ENCODE measurements at regions not wholly inside any gene's neighbourhood (a gene's known extent, or its start where the extent isn't known, plus 50 kb on each side); places are given as distances from the start of the nearest gene placed in this dataset.

DNA sequence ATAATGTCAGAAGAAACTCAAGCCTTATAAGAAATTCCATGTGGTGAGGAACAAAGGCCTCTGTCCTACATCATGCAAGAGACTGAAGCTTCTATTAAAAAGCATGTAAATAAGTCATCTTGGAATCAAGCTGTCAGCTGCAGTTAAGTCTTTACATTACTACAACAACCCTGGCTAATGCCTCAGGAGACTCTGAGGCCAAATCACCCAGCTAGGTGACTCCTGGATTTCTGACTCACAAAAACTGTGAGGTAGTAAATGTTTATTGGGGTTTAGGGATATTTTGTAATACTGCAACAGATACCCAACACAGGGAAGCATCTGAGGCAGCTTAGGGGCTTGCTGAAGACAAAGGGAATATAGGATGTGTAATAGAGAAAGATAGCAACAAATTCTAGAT lies 89.6 kb downstream of the C11orf87 start (continued):
- TF ChIP-seq, protein P1, sequence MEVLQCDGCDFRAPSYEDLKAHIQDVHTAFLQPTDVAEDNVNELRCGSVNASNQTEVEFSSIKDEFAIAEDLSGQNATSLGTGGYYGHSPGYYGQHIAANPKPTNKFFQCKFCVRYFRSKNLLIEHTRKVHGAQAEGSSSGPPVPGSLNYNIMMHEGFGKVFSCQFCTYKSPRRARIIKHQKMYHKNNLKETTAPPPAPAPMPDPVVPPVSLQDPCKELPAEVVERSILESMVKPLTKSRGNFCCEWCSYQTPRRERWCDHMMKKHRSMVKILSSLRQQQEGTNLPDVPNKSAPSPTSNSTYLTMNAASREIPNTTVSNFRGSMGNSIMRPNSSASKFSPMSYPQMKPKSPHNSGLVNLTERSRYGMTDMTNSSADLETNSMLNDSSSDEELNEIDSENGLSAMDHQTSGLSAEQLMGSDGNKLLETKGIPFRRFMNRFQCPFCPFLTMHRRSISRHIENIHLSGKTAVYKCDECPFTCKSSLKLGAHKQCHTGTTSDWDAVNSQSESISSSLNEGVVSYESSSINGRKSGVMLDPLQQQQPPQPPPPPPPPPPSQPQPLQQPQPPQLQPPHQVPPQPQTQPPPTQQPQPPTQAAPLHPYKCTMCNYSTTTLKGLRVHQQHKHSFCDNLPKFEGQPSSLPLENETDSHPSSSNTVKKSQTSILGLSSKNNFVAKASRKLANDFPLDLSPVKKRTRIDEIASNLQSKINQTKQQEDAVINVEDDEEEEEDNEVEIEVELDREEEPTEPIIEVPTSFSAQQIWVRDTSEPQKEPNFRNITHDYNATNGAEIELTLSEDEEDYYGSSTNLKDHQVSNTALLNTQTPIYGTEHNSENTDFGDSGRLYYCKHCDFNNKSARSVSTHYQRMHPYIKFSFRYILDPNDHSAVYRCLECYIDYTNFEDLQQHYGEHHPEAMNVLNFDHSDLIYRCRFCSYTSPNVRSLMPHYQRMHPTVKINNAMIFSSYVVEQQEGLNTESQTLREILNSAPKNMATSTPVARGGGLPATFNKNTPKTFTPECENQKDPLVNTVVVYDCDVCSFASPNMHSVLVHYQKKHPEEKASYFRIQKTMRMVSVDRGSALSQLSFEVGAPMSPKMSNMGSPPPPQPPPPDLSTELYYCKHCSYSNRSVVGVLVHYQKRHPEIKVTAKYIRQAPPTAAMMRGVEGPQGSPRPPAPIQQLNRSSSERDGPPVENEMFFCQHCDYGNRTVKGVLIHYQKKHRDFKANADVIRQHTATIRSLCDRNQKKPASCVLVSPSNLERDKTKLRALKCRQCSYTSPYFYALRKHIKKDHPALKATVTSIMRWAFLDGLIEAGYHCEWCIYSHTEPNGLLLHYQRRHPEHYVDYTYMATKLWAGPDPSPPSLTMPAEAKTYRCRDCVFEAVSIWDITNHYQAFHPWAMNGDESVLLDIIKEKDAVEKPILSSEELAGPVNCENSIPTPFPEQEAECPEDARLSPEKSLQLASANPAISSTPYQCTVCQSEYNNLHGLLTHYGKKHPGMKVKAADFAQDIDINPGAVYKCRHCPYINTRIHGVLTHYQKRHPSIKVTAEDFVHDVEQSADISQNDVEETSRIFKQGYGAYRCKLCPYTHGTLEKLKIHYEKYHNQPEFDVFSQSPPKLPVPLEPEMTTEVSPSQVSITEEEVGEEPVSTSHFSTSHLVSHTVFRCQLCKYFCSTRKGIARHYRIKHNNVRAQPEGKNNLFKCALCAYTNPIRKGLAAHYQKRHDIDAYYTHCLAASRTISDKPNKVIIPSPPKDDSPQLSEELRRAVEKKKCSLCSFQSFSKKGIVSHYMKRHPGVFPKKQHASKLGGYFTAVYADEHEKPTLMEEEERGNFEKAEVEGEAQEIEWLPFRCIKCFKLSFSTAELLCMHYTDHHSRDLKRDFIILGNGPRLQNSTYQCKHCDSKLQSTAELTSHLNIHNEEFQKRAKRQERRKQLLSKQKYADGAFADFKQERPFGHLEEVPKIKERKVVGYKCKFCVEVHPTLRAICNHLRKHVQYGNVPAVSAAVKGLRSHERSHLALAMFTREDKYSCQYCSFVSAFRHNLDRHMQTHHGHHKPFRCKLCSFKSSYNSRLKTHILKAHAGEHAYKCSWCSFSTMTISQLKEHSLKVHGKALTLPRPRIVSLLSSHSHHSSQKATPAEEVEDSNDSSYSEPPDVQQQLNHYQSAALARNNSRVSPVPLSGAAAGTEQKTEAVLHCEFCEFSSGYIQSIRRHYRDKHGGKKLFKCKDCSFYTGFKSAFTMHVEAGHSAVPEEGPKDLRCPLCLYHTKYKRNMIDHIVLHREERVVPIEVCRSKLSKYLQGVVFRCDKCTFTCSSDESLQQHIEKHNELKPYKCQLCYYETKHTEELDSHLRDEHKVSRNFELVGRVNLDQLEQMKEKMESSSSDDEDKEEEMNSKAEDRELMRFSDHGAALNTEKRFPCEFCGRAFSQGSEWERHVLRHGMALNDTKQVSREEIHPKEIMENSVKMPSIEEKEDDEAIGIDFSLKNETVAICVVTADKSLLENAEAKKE (CRISPR knock-in tag; IDR thresholded peaks at IDR 0.05): no peak

GRCh38 chr11:109512249-109512648 lies 90.3 kb downstream of the C11orf87 start:
- H3F3A ChIP-seq (replicated peaks; ENCODE audit: low read depth): no peaks in the 10 kb centered on the region
- H3K27me3 ChIP-seq (ENCODE audit: insufficient read depth): no peaks in the 10 kb centered on the region
- Mint-ChIP-seq H3K27me3 (ENCODE audit: insufficient read depth, low read depth, poor library complexity) (no peaks in the 10 kb centered on the region), H3K9me3 (no peaks in the 10 kb centered on the region), H3K4me1 (no peaks in the 10 kb centered on the region), H3K4me3 (no peak overlapping the region), H3K36me3 (ENCODE audit: low read depth) (no peaks in the 10 kb centered on the region), H3K27ac (no peak overlapping the region)
- no peaks in the 10 kb centered on the region for H3K9me2 ChIP-seq (ENCODE audit: insufficient read depth)
- no peak overlapping the region for H3K4me3 ChIP-seq
- ATAC-seq (no peak), DNase-seq (ENCODE audit: low spot score) (no peak)
- H3K4me2 ChIP-seq: no peak overlapping the region
- H3K4me1 ChIP-seq (ENCODE audit: insufficient read depth): no peaks in the 10 kb centered on the region
- no peaks in the 10 kb centered on the region for H4K20me1 ChIP-seq (replicated peaks; ENCODE audit: insufficient read depth)
- TF ChIP-seq JUNB (IDR thresholded peaks at IDR 0.05; ENCODE audit: unreplicated experiment): no peak
- TF ChIP-seq, protein P2, sequence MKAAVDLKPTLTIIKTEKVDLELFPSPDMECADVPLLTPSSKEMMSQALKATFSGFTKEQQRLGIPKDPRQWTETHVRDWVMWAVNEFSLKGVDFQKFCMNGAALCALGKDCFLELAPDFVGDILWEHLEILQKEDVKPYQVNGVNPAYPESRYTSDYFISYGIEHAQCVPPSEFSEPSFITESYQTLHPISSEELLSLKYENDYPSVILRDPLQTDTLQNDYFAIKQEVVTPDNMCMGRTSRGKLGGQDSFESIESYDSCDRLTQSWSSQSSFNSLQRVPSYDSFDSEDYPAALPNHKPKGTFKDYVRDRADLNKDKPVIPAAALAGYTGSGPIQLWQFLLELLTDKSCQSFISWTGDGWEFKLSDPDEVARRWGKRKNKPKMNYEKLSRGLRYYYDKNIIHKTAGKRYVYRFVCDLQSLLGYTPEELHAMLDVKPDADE (IDR thresholded peaks at IDR 0.05): no peak
- TF ChIP-seq, protein P1 (CRISPR knock-in tag; IDR thresholded peaks at IDR 0.05): no peak
- no peak for TF ChIP-seq STAT1 (IDR thresholded peaks at IDR 0.05; ENCODE audit: unreplicated experiment)
- TF ChIP-seq ZNF331 (CRISPR knock-in tag; IDR thresholded peaks at IDR 0.05; ENCODE audit: low read depth): no peak
- TF ChIP-seq EZH2phosphoT487 (IDR thresholded peaks at IDR 0.05; ENCODE audit: unreplicated experiment): no peak
- H3K36me3 ChIP-seq (ENCODE audit: insufficient read depth): no peaks in the 10 kb centered on the region
- H3K79me2 ChIP-seq (replicated peaks; ENCODE audit: insufficient read depth): no peaks in the 10 kb centered on the region
- H2AFZ ChIP-seq: no peak overlapping the region
- H3K27ac ChIP-seq (ENCODE audit: low read depth): no peak overlapping the region
